Hematopoietic multipotent progenitor cell treated with erythropoietin and hydrocortisone succinate and interleukin-3 and kit ligand, for 6 days (in vitro differentiated cells): ENCODE measurements at regions not wholly inside any gene's neighbourhood (a gene's known extent, or its start where the extent isn't known, plus 50 kb on each side); places are given as distances from the start of the nearest gene placed in this dataset.

Experiments used
- DNase-seq: peaks from one replicate; pipeline ENCODE4 v3.0.0-alpha.2; 2015

GRCh38 chr4:67106861-67107460 is 438.3 kb downstream of the CENPC start:
- DNase-seq: no peak

- DNase-seq: no peak
Observed at GRCh38 chr4:67104145-67104544, 441.2 kb downstream of the CENPC start.

GRCh38 chr4:67103001-67103747 is 442.1 kb downstream of the CENPC start:
- no peak for DNase-seq

GRCh38 chr4:67101612-67102011 is 443.7 kb downstream of the CENPC start:
- no peak for DNase-seq

- DNase-seq: no peak
Observed at GRCh38 chr4:67092351-67092750, 453.0 kb downstream of the CENPC start.

GRCh38 chr4:67091673-67092072 is 453.6 kb downstream of the CENPC start:
- no peak for DNase-seq

- DNase-seq: peak; percentile 81
Observed at GRCh38 chr4:67087897-67088296, 457.4 kb downstream of the CENPC start.

GRCh38 chr4:67084783-67085182 is 460.5 kb downstream of the CENPC start:
- DNase-seq: no peak

GRCh38 chr4:67083496-67083895 is 461.8 kb downstream of the CENPC start:
- no peak for DNase-seq

GRCh38 chr4:67082746-67083145 is 462.6 kb downstream of the CENPC start:
- DNase-seq: no peak

GRCh38 chr4:67080046-67080557 is 465.2 kb downstream of the CENPC start:
- no peak for DNase-seq

- no peak for DNase-seq
Observed at GRCh38 chr4:67071641-67072040, 473.7 kb downstream of the CENPC start.

GRCh38 chr4:67055319-67055718 is 490.0 kb downstream of the CENPC start:
- DNase-seq: no peak

- DNase-seq: no peak
Observed at GRCh38 chr4:67054896-67055295, 490.4 kb downstream of the CENPC start.

GRCh38 chr4:67052814-67053675 is 492.3 kb downstream of the CENPC start:
- DNase-seq: no peak

- no peak for DNase-seq
Observed at GRCh38 chr4:67051000-67051789, 494.1 kb downstream of the CENPC start.

GRCh38 chr4:67049446-67049845 is 495.9 kb downstream of the CENPC start:
- no peak for DNase-seq

GRCh38 chr4:67048530-67048929 is 496.8 kb downstream of the CENPC start:
- no peak for DNase-seq

GRCh38 chr4:67040315-67040714 is 505.0 kb downstream of the CENPC start:
- no peak for DNase-seq

GRCh38 chr4:67038228-67038566 is 507.1 kb downstream of the CENPC start:
- DNase-seq: no peak

GRCh38 chr4:67037504-67038227 is 507.6 kb downstream of the CENPC start:
- DNase-seq: no peak

GRCh38 chr4:67036791-67037190 is 508.5 kb downstream of the CENPC start:
- DNase-seq: no peak
